ENCODE measurements at regions not wholly inside any gene's neighbourhood (a gene's known extent, or its start where the extent isn't known, plus 50 kb on each side); places are given as distances from the start of the nearest gene placed in this dataset.

GRCh38 chr5:71932655-71933338, 174.5 kb upstream of the MAP1B start:
- peak overlapping the region; percentile 82 for H3K27ac ChIP-seq
- TF ChIP-seq CTCF (IDR thresholded peaks at IDR 0.05) (peak; percentile 31; the same call in 1 of the 2 replicates), ZFX (IDR thresholded peaks at IDR 0.05; ENCODE audit: borderline replicate concordance) (no peak)

GRCh38 chr5:71934322-71934721, 173.0 kb upstream of the MAP1B start:
- H3K27ac ChIP-seq, result no peak overlapping the region
- no peak for TF ChIP-seq ZFX (IDR thresholded peaks at IDR 0.05; ENCODE audit: borderline replicate concordance)

GRCh38 chr5:71937921-71938698, 169.2 kb upstream of the MAP1B start:
- TF ChIP-seq ZFX (IDR thresholded peaks at IDR 0.05; ENCODE audit: borderline replicate concordance) (no peak), CTCF (IDR thresholded peaks at IDR 0.05) (no peak)
- peak overlapping the region; percentile 52 for H3K27ac ChIP-seq

- H3K27ac ChIP-seq, result peak overlapping the region; percentile 52
- TF ChIP-seq ZFX (IDR thresholded peaks at IDR 0.05; ENCODE audit: borderline replicate concordance) (no peak), CTCF (IDR thresholded peaks at IDR 0.05) (no peak)
Observed at GRCh38 chr5:71938895-71939294, 168.4 kb upstream of the MAP1B start.

- TF ChIP-seq ZFX (IDR thresholded peaks at IDR 0.05; ENCODE audit: borderline replicate concordance) (no peak), CTCF (IDR thresholded peaks at IDR 0.05) (no peak)
- H3K27ac ChIP-seq, result peak overlapping the region; percentile 52
Observed at GRCh38 chr5:71939452-71940230, 167.6 kb upstream of the MAP1B start.

- no peak overlapping the region for H3K27ac ChIP-seq
- no peak for TF ChIP-seq CTCF (IDR thresholded peaks at IDR 0.05)
- TF ChIP-seq ZFX (IDR thresholded peaks at IDR 0.05; ENCODE audit: borderline replicate concordance), result no peak
Observed at GRCh38 chr5:71943874-71944273, 163.4 kb upstream of the MAP1B start.

- TF ChIP-seq CTCF (IDR thresholded peaks at IDR 0.05) (no peak), ZFX (IDR thresholded peaks at IDR 0.05; ENCODE audit: borderline replicate concordance) (no peak)
- H3K27ac ChIP-seq, result no peak overlapping the region
Observed at GRCh38 chr5:71945436-71945835, 161.8 kb upstream of the MAP1B start.

All from 22Rv1 (cell line).